ENCODE measurements at regions not wholly inside any gene's neighbourhood (a gene's known extent, or its start where the extent isn't known, plus 50 kb on each side); places are given as distances from the start of the nearest gene placed in this dataset.

- Histone ChIP-seq H3K4me3 (no peak overlapping the region), H3K36me3 (replicated peaks; ENCODE audit: insufficient read depth, low read depth) (no peaks in the 10 kb centered on the region), H3K9me2 (replicated peaks; ENCODE audit: insufficient read depth) (no peaks in the 10 kb centered on the region), H4K20me1 (ENCODE audit: insufficient read depth, poor library complexity, severe bottlenecking) (no peaks in the 10 kb centered on the region), H3K4me2 (no peak overlapping the region), H3K9me3 (ENCODE audit: low read depth) (no peaks in the 10 kb centered on the region), H3K27ac (no peak overlapping the region), H3K27me3 (no peaks in the 10 kb centered on the region), H2AFZ (no peak overlapping the region), H3K4me1 (ENCODE audit: insufficient read depth) (no peaks in the 10 kb centered on the region), H3K79me2 (no peaks in the 10 kb centered on the region)
- 96% methylated on average over 1 of the region's 1 CpG for WGBS (ENCODE audit: low lambda C conversion rate, missing lambda C conversion rate)
- TF ChIP-seq EZH2 (IDR thresholded peaks at IDR 0.05; ENCODE audit: borderline replicate concordance), result no peak
- no peak for TF ChIP-seq EZH2phosphoT487 (IDR thresholded peaks at IDR 0.05; ENCODE audit: low read depth, severe bottlenecking, unreplicated experiment)
- TF ChIP-seq, protein P1, sequence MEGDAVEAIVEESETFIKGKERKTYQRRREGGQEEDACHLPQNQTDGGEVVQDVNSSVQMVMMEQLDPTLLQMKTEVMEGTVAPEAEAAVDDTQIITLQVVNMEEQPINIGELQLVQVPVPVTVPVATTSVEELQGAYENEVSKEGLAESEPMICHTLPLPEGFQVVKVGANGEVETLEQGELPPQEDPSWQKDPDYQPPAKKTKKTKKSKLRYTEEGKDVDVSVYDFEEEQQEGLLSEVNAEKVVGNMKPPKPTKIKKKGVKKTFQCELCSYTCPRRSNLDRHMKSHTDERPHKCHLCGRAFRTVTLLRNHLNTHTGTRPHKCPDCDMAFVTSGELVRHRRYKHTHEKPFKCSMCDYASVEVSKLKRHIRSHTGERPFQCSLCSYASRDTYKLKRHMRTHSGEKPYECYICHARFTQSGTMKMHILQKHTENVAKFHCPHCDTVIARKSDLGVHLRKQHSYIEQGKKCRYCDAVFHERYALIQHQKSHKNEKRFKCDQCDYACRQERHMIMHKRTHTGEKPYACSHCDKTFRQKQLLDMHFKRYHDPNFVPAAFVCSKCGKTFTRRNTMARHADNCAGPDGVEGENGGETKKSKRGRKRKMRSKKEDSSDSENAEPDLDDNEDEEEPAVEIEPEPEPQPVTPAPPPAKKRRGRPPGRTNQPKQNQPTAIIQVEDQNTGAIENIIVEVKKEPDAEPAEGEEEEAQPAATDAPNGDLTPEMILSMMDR (IDR thresholded peaks at IDR 0.05; ENCODE audit: poor library complexity), result no peak
- DNase-seq (ENCODE audit: low spot score), result no peak
Measured at GRCh38 chr5:166648736-166649135, 1642.7 kb upstream of the WWC1 start.

DNA sequence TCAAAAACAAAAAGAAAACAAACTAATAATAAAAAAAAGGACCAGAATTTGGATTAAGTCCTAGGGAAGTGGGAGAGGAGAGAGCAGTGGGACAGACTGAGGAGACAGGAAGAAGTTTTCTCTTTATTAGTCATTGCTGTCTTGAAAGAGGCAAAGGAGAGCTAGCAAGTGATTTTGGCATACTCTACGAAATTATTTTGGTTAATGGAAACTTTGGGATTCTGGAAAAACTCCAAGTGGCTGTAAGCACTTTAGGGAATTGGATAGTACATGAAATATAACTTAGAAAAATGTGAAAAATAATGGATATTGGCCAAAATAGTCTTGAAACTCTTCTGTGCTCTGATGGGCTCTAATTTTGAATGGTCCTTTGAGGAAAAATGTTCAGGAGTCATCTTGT, 1641.8 kb upstream of the WWC1 start:
- H2AFZ ChIP-seq, result no peak overlapping the region
- no peaks in the 10 kb centered on the region for H3K27me3 ChIP-seq
- no peaks in the 10 kb centered on the region for H3K79me2 ChIP-seq
- no peaks in the 10 kb centered on the region for H3K9me3 ChIP-seq (ENCODE audit: low read depth)
- WGBS (ENCODE audit: low lambda C conversion rate, missing lambda C conversion rate), result 75% methylated on average over 1 of the region's 1 CpG
- no peak overlapping the region for H3K4me3 ChIP-seq
- no peak overlapping the region for H3K4me2 ChIP-seq
- H4K20me1 ChIP-seq (ENCODE audit: insufficient read depth, poor library complexity, severe bottlenecking), result no peaks in the 10 kb centered on the region
- TF ChIP-seq, protein P1 (IDR thresholded peaks at IDR 0.05; ENCODE audit: poor library complexity), result no peak
- TF ChIP-seq EZH2 (IDR thresholded peaks at IDR 0.05; ENCODE audit: borderline replicate concordance) (no peak), EZH2phosphoT487 (IDR thresholded peaks at IDR 0.05; ENCODE audit: low read depth, severe bottlenecking, unreplicated experiment) (no peak)
- H3K36me3 ChIP-seq (replicated peaks; ENCODE audit: insufficient read depth, low read depth), result no peaks in the 10 kb centered on the region
- no peaks in the 10 kb centered on the region for H3K4me1 ChIP-seq (ENCODE audit: insufficient read depth)
- no peaks in the 10 kb centered on the region for H3K9me2 ChIP-seq (replicated peaks; ENCODE audit: insufficient read depth)
- no peak overlapping the region for H3K27ac ChIP-seq
- DNase-seq (ENCODE audit: low spot score), result no peak

GRCh38 chr5:166651234-166651633, 1640.2 kb upstream of the WWC1 start:
- H3K79me2 ChIP-seq, result no peaks in the 10 kb centered on the region
- H3K4me2 ChIP-seq, result no peak overlapping the region
- DNase-seq (ENCODE audit: low spot score), result no peak
- 90% methylated on average over 1 of the region's 1 CpG for WGBS (ENCODE audit: low lambda C conversion rate, missing lambda C conversion rate)
- H3K9me3 ChIP-seq (ENCODE audit: low read depth), result no peaks in the 10 kb centered on the region
- no peak overlapping the region for H3K4me3 ChIP-seq
- no peaks in the 10 kb centered on the region for H4K20me1 ChIP-seq (ENCODE audit: insufficient read depth, poor library complexity, severe bottlenecking)
- H2AFZ ChIP-seq, result no peak overlapping the region
- no peaks in the 10 kb centered on the region for H3K36me3 ChIP-seq (replicated peaks; ENCODE audit: insufficient read depth, low read depth)
- no peaks in the 10 kb centered on the region for H3K4me1 ChIP-seq (ENCODE audit: insufficient read depth)
- no peaks in the 10 kb centered on the region for H3K27me3 ChIP-seq
- H3K27ac ChIP-seq, result no peak overlapping the region
- TF ChIP-seq, protein P1 (IDR thresholded peaks at IDR 0.05; ENCODE audit: poor library complexity), result no peak
- TF ChIP-seq EZH2phosphoT487 (IDR thresholded peaks at IDR 0.05; ENCODE audit: low read depth, severe bottlenecking, unreplicated experiment) (no peak), EZH2 (IDR thresholded peaks at IDR 0.05; ENCODE audit: borderline replicate concordance) (no peak)
- no peaks in the 10 kb centered on the region for H3K9me2 ChIP-seq (replicated peaks; ENCODE audit: insufficient read depth)

GRCh38 chr5:166671811-166672210, 1619.6 kb upstream of the WWC1 start:
- H3K4me2 ChIP-seq, result no peak overlapping the region
- DNase-seq (ENCODE audit: low spot score), result no peak
- TF ChIP-seq EZH2 (IDR thresholded peaks at IDR 0.05; ENCODE audit: borderline replicate concordance) (no peak), EZH2phosphoT487 (IDR thresholded peaks at IDR 0.05; ENCODE audit: low read depth, severe bottlenecking, unreplicated experiment) (no peak)
- TF ChIP-seq, protein P1 (IDR thresholded peaks at IDR 0.05; ENCODE audit: poor library complexity), result no peak
- no peaks in the 10 kb centered on the region for H3K79me2 ChIP-seq
- no peak overlapping the region for H2AFZ ChIP-seq
- H3K4me3 ChIP-seq, result no peak overlapping the region
- no peaks in the 10 kb centered on the region for H3K36me3 ChIP-seq (replicated peaks; ENCODE audit: insufficient read depth, low read depth)
- H4K20me1 ChIP-seq (ENCODE audit: insufficient read depth, poor library complexity, severe bottlenecking), result no peaks in the 10 kb centered on the region
- no peaks in the 10 kb centered on the region for H3K9me2 ChIP-seq (replicated peaks; ENCODE audit: insufficient read depth)
- no peak overlapping the region for H3K27ac ChIP-seq
- no peaks in the 10 kb centered on the region for H3K9me3 ChIP-seq (ENCODE audit: low read depth)
- 13% methylated on average over 1 of the region's 1 CpG for WGBS (ENCODE audit: low lambda C conversion rate, missing lambda C conversion rate)
- H3K4me1 ChIP-seq (ENCODE audit: insufficient read depth), result peaks cover 7% of the 10 kb centered on the region
- H3K27me3 ChIP-seq, result no peaks in the 10 kb centered on the region

All from hepatocyte (in vitro differentiated cells).